Astrocyte (in vitro differentiated cells and primary cell): ENCODE measurements at regions not wholly inside any gene's neighbourhood (a gene's known extent, or its start where the extent isn't known, plus 50 kb on each side); places are given as distances from the start of the nearest gene placed in this dataset.

Experiments used
- DNase-seq: peaks from one replicate; pipeline ENCODE4 v3.0.0-alpha.2; 2010; ENCODE audit warnings: low read depth
- FAIRE-seq: peaks from 2 replicates; lab custom pipeline; 2011; peaks lifted over from hg19 to GRCh38; lab: Jason Lieb, UNC
- H2AFZ ChIP-seq: 2 replicates; pipeline ENCODE4 v1.6.0; 2012; ENCODE audit warnings: low read depth, low read length, inconsistent platforms
- H3K27ac ChIP-seq: 2 replicates; pipeline ENCODE4 v1.5.1; 2011; ENCODE audit warnings: low read depth, low read length, inconsistent platforms
- H3K27me3 ChIP-seq: 2 replicates; pipeline ENCODE4 v1.6.0; 2011; ENCODE audit warnings: low read length, inconsistent platforms; ENCODE audit not compliant: insufficient read depth
- H3K36me3 ChIP-seq: 2 replicates; pipeline ENCODE4 v1.5.1; 2011; ENCODE audit warnings: low read length, inconsistent platforms; ENCODE audit not compliant: insufficient read depth
- H3K4me1 ChIP-seq: 2 replicates; pipeline ENCODE4 v1.5.1; 2011; ENCODE audit warnings: low read length, inconsistent platforms; ENCODE audit not compliant: insufficient read depth
- H3K4me2 ChIP-seq: 2 replicates; pipeline ENCODE4 v1.6.0; 2012; ENCODE audit warnings: low read length, inconsistent platforms
- H3K4me3 ChIP-seq: 2 replicates; pipeline ENCODE4 v1.5.1; 2011; ENCODE audit warnings: low read depth, mild to moderate bottlenecking, low read length, inconsistent platforms; ENCODE audit not compliant: insufficient read depth
- H3K79me2 ChIP-seq: 2 replicates; pipeline ENCODE4 v1.6.0; 2012; ENCODE audit warnings: mild to moderate bottlenecking, low read length, inconsistent platforms; ENCODE audit not compliant: insufficient read depth
- H3K9ac ChIP-seq: 2 replicates; pipeline ENCODE4 v1.6.0; 2012; ENCODE audit warnings: mild to moderate bottlenecking, low read length, inconsistent platforms
- H3K9me3 ChIP-seq: 2 replicates; pipeline ENCODE4 v1.5.1; 2012; ENCODE audit warnings: low read depth, mild to moderate bottlenecking, low read length, inconsistent platforms; ENCODE audit not compliant: insufficient read depth
- H4K20me1 ChIP-seq: 2 replicates; pipeline ENCODE4 v1.6.0; 2012; ENCODE audit warnings: low read length, inconsistent platforms; ENCODE audit not compliant: insufficient read depth
- H3K27ac Mint-ChIP-seq: one replicate; pipeline ENCODE4 v1.8.0; 2021; ENCODE audit warnings: mild to moderate bottlenecking, mixed read lengths; ENCODE audit not compliant: unreplicated experiment
- H3K27me3 Mint-ChIP-seq: one replicate; pipeline ENCODE4 v1.8.0; 2021; ENCODE audit warnings: low read depth, mixed read lengths; ENCODE audit not compliant: unreplicated experiment
- H3K36me3 Mint-ChIP-seq: one replicate; pipeline ENCODE4 v1.8.0; 2021; ENCODE audit warnings: low read depth, mixed read lengths; ENCODE audit not compliant: unreplicated experiment
- H3K4me1 Mint-ChIP-seq: one replicate; pipeline ENCODE4 v1.8.0; 2021; ENCODE audit warnings: low read depth, mixed read lengths; ENCODE audit not compliant: unreplicated experiment
- H3K4me3 Mint-ChIP-seq: one replicate; pipeline ENCODE4 v1.8.0; 2021; ENCODE audit warnings: mild to moderate bottlenecking, moderate library complexity, mixed read lengths; ENCODE audit not compliant: unreplicated experiment
- H3K9me3 Mint-ChIP-seq: one replicate; pipeline ENCODE4 v1.8.0; 2021; ENCODE audit warnings: mild to moderate bottlenecking, mixed read lengths; ENCODE audit not compliant: unreplicated experiment
- EZH2 ChIP-seq: IDR thresholded peaks from 2 replicates; pipeline ENCODE4 v1.6.1; 2012; ENCODE audit warnings: mild to moderate bottlenecking, low read length, inconsistent platforms; ENCODE audit not compliant: insufficient read depth
- TF ChIP-seq, protein P1 (sequence below): IDR thresholded peaks from 2 replicates; pipeline ENCODE4 v1.5.1; 2011; ENCODE audit warnings: low read depth, mild to moderate bottlenecking, inconsistent platforms, low read length, moderate library complexity; ENCODE audit not compliant: insufficient read depth

DNA sequence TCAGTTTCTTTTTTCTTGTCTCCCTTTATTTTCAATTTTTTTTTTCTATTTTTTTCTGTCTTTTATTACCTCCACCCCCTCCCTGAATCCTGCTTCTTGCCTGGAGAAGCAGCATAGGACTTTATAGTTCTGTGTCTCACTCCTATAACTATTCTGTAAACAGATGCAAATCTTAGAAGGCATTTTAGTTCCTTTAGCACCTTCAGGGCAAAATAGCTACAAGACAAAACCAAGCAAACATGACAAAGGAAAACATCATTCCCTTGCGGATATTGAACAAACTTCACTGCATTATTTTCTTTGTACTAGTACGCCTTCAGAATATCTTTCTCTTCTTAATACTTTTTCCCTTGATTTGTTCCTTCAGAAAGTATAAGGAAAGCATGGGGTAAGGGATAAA, 446.2 kb upstream of the CHORDC1 start:
- no peak overlapping the region for H3K27ac ChIP-seq
- no peak overlapping the region for H3K9ac ChIP-seq
- no peaks in the 10 kb centered on the region for H3K79me2 ChIP-seq
- Mint-ChIP-seq H3K27ac (no peak overlapping the region), H3K9me3 (no peaks in the 10 kb centered on the region), H3K4me3 (no peak overlapping the region), H3K27me3 (no peaks in the 10 kb centered on the region), H3K4me1 (no peaks in the 10 kb centered on the region), H3K36me3 (no peaks in the 10 kb centered on the region)
- DNase-seq (no peak), FAIRE-seq (no peak)
- no peak overlapping the region for H2AFZ ChIP-seq
- H3K27me3 ChIP-seq = no peaks in the 10 kb centered on the region
- H3K4me1 ChIP-seq = no peaks in the 10 kb centered on the region
- no peak overlapping the region for H3K4me2 ChIP-seq
- H4K20me1 ChIP-seq = no peaks in the 10 kb centered on the region
- H3K36me3 ChIP-seq = no peaks in the 10 kb centered on the region
- no peaks in the 10 kb centered on the region for H3K9me3 ChIP-seq
- no peak overlapping the region for H3K4me3 ChIP-seq
- TF ChIP-seq EZH2 = no peak
- TF ChIP-seq, protein P1, sequence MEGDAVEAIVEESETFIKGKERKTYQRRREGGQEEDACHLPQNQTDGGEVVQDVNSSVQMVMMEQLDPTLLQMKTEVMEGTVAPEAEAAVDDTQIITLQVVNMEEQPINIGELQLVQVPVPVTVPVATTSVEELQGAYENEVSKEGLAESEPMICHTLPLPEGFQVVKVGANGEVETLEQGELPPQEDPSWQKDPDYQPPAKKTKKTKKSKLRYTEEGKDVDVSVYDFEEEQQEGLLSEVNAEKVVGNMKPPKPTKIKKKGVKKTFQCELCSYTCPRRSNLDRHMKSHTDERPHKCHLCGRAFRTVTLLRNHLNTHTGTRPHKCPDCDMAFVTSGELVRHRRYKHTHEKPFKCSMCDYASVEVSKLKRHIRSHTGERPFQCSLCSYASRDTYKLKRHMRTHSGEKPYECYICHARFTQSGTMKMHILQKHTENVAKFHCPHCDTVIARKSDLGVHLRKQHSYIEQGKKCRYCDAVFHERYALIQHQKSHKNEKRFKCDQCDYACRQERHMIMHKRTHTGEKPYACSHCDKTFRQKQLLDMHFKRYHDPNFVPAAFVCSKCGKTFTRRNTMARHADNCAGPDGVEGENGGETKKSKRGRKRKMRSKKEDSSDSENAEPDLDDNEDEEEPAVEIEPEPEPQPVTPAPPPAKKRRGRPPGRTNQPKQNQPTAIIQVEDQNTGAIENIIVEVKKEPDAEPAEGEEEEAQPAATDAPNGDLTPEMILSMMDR = no peak

DNA sequence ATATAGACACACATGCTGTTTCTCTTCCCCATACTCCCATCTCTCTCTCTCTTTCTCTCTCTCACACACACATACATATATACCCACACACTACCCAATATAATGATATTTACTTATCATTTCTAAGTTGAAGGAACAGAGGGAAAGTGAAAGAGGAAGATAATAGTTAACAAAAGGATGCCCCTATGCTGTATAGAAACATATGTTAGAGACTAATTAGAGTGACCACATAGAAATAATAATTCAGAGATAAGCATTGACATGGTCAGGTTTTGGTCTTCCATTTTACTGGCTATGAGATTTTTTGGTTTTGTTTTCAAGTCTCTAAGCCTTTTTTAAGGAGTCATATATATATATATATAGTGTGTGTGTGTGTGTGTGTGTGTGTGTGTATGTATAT, 445.7 kb upstream of the CHORDC1 start:
- H3K27ac ChIP-seq = no peak overlapping the region
- no peaks in the 10 kb centered on the region for H3K36me3 ChIP-seq
- no peak for DNase-seq
- no peak overlapping the region for H3K4me3 ChIP-seq
- H3K9me3 Mint-ChIP-seq = no peaks in the 10 kb centered on the region
- H2AFZ ChIP-seq = no peak overlapping the region
- no peak overlapping the region for H3K27ac Mint-ChIP-seq
- no peaks in the 10 kb centered on the region for H3K36me3 Mint-ChIP-seq
- H3K4me2 ChIP-seq = no peak overlapping the region
- H3K79me2 ChIP-seq = no peaks in the 10 kb centered on the region
- no peaks in the 10 kb centered on the region for H3K4me1 Mint-ChIP-seq
- TF ChIP-seq, protein P1 = no peak
- TF ChIP-seq EZH2 = no peak
- H3K27me3 Mint-ChIP-seq = no peaks in the 10 kb centered on the region
- no peaks in the 10 kb centered on the region for H3K4me1 ChIP-seq
- no peaks in the 10 kb centered on the region for H3K9me3 ChIP-seq
- no peak overlapping the region for H3K4me3 Mint-ChIP-seq
- no peak overlapping the region for H3K9ac ChIP-seq
- no peaks in the 10 kb centered on the region for H3K27me3 ChIP-seq
- H4K20me1 ChIP-seq = no peaks in the 10 kb centered on the region
- no peak for FAIRE-seq

DNA sequence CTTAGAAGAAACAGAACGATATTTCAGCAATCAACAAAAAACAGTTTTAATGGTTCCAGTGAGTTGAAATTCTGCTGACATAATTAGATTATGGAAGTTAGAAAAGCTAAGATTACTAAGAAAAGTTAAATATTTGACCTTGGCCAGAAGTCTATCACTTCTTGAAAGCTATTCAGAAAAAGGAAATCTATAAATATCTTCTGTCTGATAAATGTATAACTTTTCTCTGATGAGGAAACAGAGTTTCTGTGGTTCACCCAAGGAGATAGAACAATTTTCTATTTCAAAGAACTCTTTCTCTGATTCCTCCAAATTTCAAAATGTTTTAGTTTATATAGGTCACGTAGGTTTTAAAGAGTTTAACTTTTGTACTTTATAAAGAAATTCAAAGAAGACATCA, 438.4 kb upstream of the CHORDC1 start:
- H3K9ac ChIP-seq = no peak overlapping the region
- Mint-ChIP-seq H3K27me3 (no peaks in the 10 kb centered on the region), H3K9me3 (no peaks in the 10 kb centered on the region), H3K4me3 (no peak overlapping the region), H3K36me3 (no peaks in the 10 kb centered on the region), H3K27ac (no peak overlapping the region), H3K4me1 (no peaks in the 10 kb centered on the region)
- no peak overlapping the region for H3K4me3 ChIP-seq
- H3K9me3 ChIP-seq = no peaks in the 10 kb centered on the region
- H2AFZ ChIP-seq = no peak overlapping the region
- no peak overlapping the region for H3K27ac ChIP-seq
- H3K79me2 ChIP-seq = no peaks in the 10 kb centered on the region
- H3K27me3 ChIP-seq = no peaks in the 10 kb centered on the region
- H3K4me1 ChIP-seq = no peaks in the 10 kb centered on the region
- no peak overlapping the region for H3K4me2 ChIP-seq
- DNase-seq (no peak), FAIRE-seq (no peak)
- no peak for TF ChIP-seq EZH2
- TF ChIP-seq, protein P1 = no peak
- H4K20me1 ChIP-seq = no peaks in the 10 kb centered on the region
- H3K36me3 ChIP-seq = no peaks in the 10 kb centered on the region
